ENCODE measurements at regions not wholly inside any gene's neighbourhood (a gene's known extent, or its start where the extent isn't known, plus 50 kb on each side); places are given as distances from the start of the nearest gene placed in this dataset.

- no peaks in the 10 kb centered on the region for H3K27me3 ChIP-seq (replicated peaks; ENCODE audit: control insufficient read depth, insufficient read depth, low read length)
- TF ChIP-seq, protein P1, sequence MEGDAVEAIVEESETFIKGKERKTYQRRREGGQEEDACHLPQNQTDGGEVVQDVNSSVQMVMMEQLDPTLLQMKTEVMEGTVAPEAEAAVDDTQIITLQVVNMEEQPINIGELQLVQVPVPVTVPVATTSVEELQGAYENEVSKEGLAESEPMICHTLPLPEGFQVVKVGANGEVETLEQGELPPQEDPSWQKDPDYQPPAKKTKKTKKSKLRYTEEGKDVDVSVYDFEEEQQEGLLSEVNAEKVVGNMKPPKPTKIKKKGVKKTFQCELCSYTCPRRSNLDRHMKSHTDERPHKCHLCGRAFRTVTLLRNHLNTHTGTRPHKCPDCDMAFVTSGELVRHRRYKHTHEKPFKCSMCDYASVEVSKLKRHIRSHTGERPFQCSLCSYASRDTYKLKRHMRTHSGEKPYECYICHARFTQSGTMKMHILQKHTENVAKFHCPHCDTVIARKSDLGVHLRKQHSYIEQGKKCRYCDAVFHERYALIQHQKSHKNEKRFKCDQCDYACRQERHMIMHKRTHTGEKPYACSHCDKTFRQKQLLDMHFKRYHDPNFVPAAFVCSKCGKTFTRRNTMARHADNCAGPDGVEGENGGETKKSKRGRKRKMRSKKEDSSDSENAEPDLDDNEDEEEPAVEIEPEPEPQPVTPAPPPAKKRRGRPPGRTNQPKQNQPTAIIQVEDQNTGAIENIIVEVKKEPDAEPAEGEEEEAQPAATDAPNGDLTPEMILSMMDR (IDR thresholded peaks at IDR 0.05; ENCODE audit: insufficient read depth, low read length, poor library complexity, severe bottlenecking), result no peak
- no peak overlapping the region for H3K4me3 ChIP-seq (replicated peaks; ENCODE audit: low read depth, low read length)
These were observed 839.1 kb downstream of the GALC start for GRCh38 chr14:87153901-87154300.

DNA sequence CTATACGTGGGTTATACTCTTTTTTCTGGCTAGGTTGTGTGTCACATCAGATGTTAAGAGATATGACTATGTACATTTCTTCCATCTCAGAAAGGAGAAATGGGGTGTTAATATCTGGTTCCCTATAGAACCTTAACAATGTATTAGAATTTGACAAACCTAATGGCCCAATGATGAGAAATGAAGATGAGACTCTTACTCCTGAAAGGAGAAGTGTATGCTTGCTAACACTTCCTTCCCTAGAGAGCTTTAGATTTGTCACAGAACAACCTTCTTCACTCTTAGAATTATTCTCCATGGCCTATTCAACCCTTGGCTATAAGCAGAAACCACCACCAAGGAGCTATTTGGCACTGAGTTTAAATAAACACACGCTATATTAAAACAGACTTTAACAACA, 839.6 kb downstream of the GALC start:
- DNase-seq (ENCODE audit: extremely low read depth, insufficient read length), result no peak
- TF ChIP-seq, protein P1 (IDR thresholded peaks at IDR 0.05; ENCODE audit: insufficient read depth, low read length, poor library complexity, severe bottlenecking), result no peak

More at GRCh38 chr14:87153901-87154300, 839.1 kb downstream of the GALC start:
- no peak for DNase-seq (ENCODE audit: extremely low read depth, insufficient read length)
- H3K36me3 ChIP-seq (ENCODE audit: control insufficient read depth, insufficient read depth, low read length), result no peaks in the 10 kb centered on the region

DNA sequence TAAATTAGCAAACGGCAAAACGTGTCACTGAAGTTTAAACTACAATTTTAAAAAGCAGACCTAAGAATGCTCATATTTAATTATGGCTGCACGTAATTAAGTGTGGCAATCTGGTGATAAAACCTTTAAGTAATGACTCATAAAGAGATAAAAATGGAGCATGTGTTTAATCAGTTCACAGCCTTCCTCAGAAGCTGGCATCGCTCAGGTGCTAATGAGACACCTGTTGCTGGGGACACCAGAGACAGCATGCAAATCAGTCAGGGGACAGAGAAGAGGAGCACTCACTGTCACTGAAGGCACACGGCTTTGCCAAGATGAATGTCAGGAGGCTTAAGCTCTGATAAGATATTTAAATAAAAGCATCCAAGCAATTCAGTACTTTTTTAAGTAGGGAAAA, 840.3 kb downstream of the GALC start:
- Histone ChIP-seq H3K4me3 (replicated peaks; ENCODE audit: low read depth, low read length) (no peak overlapping the region), H3K36me3 (ENCODE audit: control insufficient read depth, insufficient read depth, low read length) (no peaks in the 10 kb centered on the region), H3K27me3 (replicated peaks; ENCODE audit: control insufficient read depth, insufficient read depth, low read length) (no peaks in the 10 kb centered on the region)
- no peak for DNase-seq (ENCODE audit: extremely low read depth, insufficient read length)
- TF ChIP-seq, protein P1 (IDR thresholded peaks at IDR 0.05; ENCODE audit: insufficient read depth, low read length, poor library complexity, severe bottlenecking), result no peak

More for the DNA sequence above, 839.6 kb downstream of the GALC start:
- no peaks in the 10 kb centered on the region for H3K27me3 ChIP-seq (replicated peaks; ENCODE audit: control insufficient read depth, insufficient read depth, low read length)
- H3K36me3 ChIP-seq (ENCODE audit: control insufficient read depth, insufficient read depth, low read length), result no peaks in the 10 kb centered on the region
- H3K4me3 ChIP-seq (replicated peaks; ENCODE audit: low read depth, low read length), result no peak overlapping the region

DNA sequence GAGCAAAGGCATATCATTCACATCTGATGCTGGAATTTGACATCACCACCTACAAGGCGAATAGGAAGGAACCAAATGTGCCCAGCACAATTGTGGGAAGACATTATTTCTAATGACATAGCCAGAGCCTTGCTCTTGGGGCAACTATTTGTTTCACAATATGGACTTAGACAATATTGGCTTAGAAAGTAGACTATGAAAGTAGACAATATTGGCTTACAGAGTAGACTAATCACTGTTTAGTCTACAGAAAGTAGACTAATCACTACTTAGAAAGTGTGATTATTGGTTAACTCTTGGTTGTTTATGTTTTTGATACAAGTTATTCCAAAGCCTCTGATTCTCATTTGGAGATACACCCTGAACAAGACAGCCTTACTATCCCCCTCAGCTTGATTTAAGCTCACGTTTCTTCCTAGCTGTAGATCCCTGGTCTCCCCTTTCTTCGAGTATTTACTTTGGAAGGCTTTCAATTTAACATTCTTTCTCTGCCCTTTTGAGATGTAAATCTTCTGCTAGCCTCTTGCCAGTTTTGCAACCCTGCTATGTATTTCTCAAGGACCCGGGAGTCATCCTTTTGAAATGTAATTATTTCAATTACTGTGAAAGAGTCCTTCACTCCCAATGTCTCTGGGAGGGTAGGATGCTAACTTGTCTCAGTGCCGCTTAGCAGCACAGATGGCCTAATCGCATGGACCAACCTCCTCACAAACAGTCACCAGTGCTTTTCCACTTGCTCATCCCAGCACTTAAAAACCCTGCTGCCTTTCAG, 843.2 kb downstream of the GALC start:
- H3K4me3 ChIP-seq (replicated peaks; ENCODE audit: low read depth, low read length), result no peak overlapping the region
- DNase-seq (ENCODE audit: extremely low read depth, insufficient read length), result no peak
- no peaks in the 10 kb centered on the region for H3K36me3 ChIP-seq (ENCODE audit: control insufficient read depth, insufficient read depth, low read length)
- H3K27me3 ChIP-seq (replicated peaks; ENCODE audit: control insufficient read depth, insufficient read depth, low read length), result no peaks in the 10 kb centered on the region
- TF ChIP-seq, protein P1 (IDR thresholded peaks at IDR 0.05; ENCODE audit: insufficient read depth, low read length, poor library complexity, severe bottlenecking), result no peak

DNA sequence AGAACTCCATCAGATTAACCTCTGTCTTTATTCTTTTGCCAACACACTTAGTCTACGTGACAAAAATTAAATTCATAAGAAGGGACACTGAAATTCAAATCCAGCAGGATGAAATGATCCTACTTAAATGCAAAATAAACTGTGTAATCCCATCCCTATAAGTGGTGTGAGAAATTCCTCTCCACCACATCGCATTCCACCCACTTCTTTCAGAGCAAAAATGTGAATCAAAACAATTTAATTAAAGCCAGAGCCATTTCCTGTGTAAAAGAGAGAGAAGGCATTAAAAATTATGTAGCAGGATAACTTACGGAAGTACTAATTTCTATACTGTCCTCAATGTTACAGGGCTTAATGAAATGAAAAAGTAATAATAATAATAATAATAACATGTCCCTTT, 844.3 kb downstream of the GALC start:
- DNase-seq (ENCODE audit: extremely low read depth, insufficient read length), result no peak
- Histone ChIP-seq H3K4me3 (replicated peaks; ENCODE audit: low read depth, low read length) (no peak overlapping the region), H3K27me3 (replicated peaks; ENCODE audit: control insufficient read depth, insufficient read depth, low read length) (no peaks in the 10 kb centered on the region), H3K36me3 (ENCODE audit: control insufficient read depth, insufficient read depth, low read length) (no peaks in the 10 kb centered on the region)
- TF ChIP-seq, protein P1 (IDR thresholded peaks at IDR 0.05; ENCODE audit: insufficient read depth, low read length, poor library complexity, severe bottlenecking), result no peak
